HEK293 (cell line): ENCODE measurements at regions not wholly inside any gene's neighbourhood (a gene's known extent, or its start where the extent isn't known, plus 50 kb on each side); places are given as distances from the start of the nearest gene placed in this dataset.

ENCODE experiments used
- CTCF ChIA-PET: fragments of 350-600 bp; formaldehyde crosslinking; extraction: SDS; loops from one replicate; lab custom pipeline; 2021; ENCODE audit warnings: antibody characterized with exemption; lab: Yijun Ruan, JAX
- POLR2A ChIA-PET: fragments of 300-600 bp; formaldehyde crosslinking; extraction: SDS; loops from one replicate; lab custom pipeline; 2020; ENCODE audit warnings: antibody characterized with exemption, inconsistent platforms; lab: Yijun Ruan, JAX
- H3K27ac ChIP-seq: fragments of 200-500 bp; sonication (Bioruptor generic); 2 replicates; pipeline ENCODE4 v1.5.1; 2014; ENCODE audit warnings: low read depth, low read length, control low read depth, inconsistent platforms; ENCODE audit errors: extremely low read depth
- H3K36me3 ChIP-seq, 2 experiments: fragments of 200-500 bp in 1 of 2; sonication (Bioruptor generic) in 1 of 2; 1 replicate in 1 of 2; 2 replicates in 1 of 2; pipeline ENCODE4 v1.5.1; 2014 to 2017; ENCODE audit warnings: inconsistent platforms in 2 of 2, low read length in 2 of 2; ENCODE audit not compliant: control insufficient read depth in 2 of 2, insufficient read depth in 1 of 2
- H3K4me1 ChIP-seq: fragments of 200-500 bp; sonication (Bioruptor generic); 2 replicates; pipeline ENCODE4 v1.5.1; 2014; ENCODE audit warnings: mild to moderate bottlenecking, low read length, inconsistent platforms; ENCODE audit not compliant: control insufficient read depth, insufficient read depth
- H3K4me3 ChIP-seq: 2 replicates; pipeline ENCODE4 v1.5.1; 2011; ENCODE audit warnings: low read depth, mild to moderate bottlenecking, control low read depth, low read length, moderate library complexity
- H3K9me3 ChIP-seq: fragments of 200-500 bp; sonication (Bioruptor generic); 2 replicates; pipeline ENCODE4 v1.5.1; 2014; ENCODE audit warnings: low read depth, low read length, inconsistent platforms; ENCODE audit not compliant: control insufficient read depth, insufficient read depth
- FEZF1 ChIP-seq: fragments of 450-650 bp; formaldehyde crosslinking; IDR thresholded peaks from 2 replicates; pipeline ENCODE4 v1.5.1; 2016; ENCODE audit warnings: missing biosample characterization, missing genetic modification characterization
- GLIS2 ChIP-seq: fragments of 450-650 bp; formaldehyde crosslinking; IDR thresholded peaks from 2 replicates; pipeline ENCODE4 v1.5.1; 2016; ENCODE audit warnings: missing biosample characterization, missing genetic modification characterization
- MZF1 ChIP-seq: fragments of 450-650 bp; formaldehyde crosslinking; IDR thresholded peaks from 2 replicates; pipeline ENCODE4 v1.5.1; 2017; ENCODE audit warnings: missing biosample characterization, missing genetic modification characterization, borderline replicate concordance
- REST ChIP-seq: fragments of 450-650 bp; formaldehyde crosslinking; IDR thresholded peaks from 2 replicates; pipeline ENCODE4 v1.5.1; 2016; ENCODE audit warnings: missing biosample characterization, missing genetic modification characterization
- SCRT1 ChIP-seq: fragments of 450-650 bp; formaldehyde crosslinking; IDR thresholded peaks from 2 replicates; pipeline ENCODE4 v1.5.1; 2016; ENCODE audit warnings: missing biosample characterization, missing genetic modification characterization, borderline replicate concordance
- ZBTB17 ChIP-seq: fragments of 450-650 bp; formaldehyde crosslinking; IDR thresholded peaks from 2 replicates; pipeline ENCODE4 v1.5.1; 2016; ENCODE audit warnings: missing biosample characterization, missing genetic modification characterization
- ZFP41 ChIP-seq: fragments of 450-650 bp; formaldehyde crosslinking; IDR thresholded peaks from 2 replicates; pipeline ENCODE4 v1.5.1; 2016; ENCODE audit warnings: missing biosample characterization, missing genetic modification characterization, borderline replicate concordance
- ZNF155 ChIP-seq: fragments of 450-650 bp; formaldehyde crosslinking; IDR thresholded peaks from 2 replicates; pipeline ENCODE4 v1.5.1; 2016; ENCODE audit warnings: missing biosample characterization, missing genetic modification characterization
- ZNF366 ChIP-seq: fragments of 450-650 bp; formaldehyde crosslinking; conservative IDR thresholded peaks from 2 replicates; pipeline ENCODE4 v1.5.1; 2016; ENCODE audit warnings: missing biosample characterization, missing genetic modification characterization
- ZNF433 ChIP-seq: fragments of 450-650 bp; formaldehyde crosslinking; IDR thresholded peaks from 2 replicates; pipeline ENCODE4 v1.5.1; 2016; ENCODE audit warnings: missing biosample characterization, missing genetic modification characterization, low read depth
- ZNF530 ChIP-seq: fragments of 450-650 bp; formaldehyde crosslinking; IDR thresholded peaks from 2 replicates; pipeline ENCODE4 v1.5.1; 2016; ENCODE audit warnings: low read depth, missing biosample characterization, missing genetic modification characterization
- ZNF707 ChIP-seq: fragments of 450-650 bp; formaldehyde crosslinking; IDR thresholded peaks from 2 replicates; pipeline ENCODE4 v1.5.1; 2016; ENCODE audit warnings: missing biosample characterization, missing genetic modification characterization
- TF ChIP-seq, protein P1 (sequence below): fragments of 450-650 bp; formaldehyde crosslinking; IDR thresholded peaks from 2 replicates; pipeline ENCODE4 v1.5.1; 2017; ENCODE audit warnings: missing biosample characterization, mild to moderate bottlenecking, missing genetic modification characterization, moderate library complexity
- TF ChIP-seq, protein P2 (sequence below): fragments of 450-650 bp; formaldehyde crosslinking; IDR thresholded peaks from 2 replicates; pipeline ENCODE4 v1.5.1; 2016; ENCODE audit warnings: missing biosample characterization, missing genetic modification characterization
- TF ChIP-seq, protein P3 (sequence below): fragments of 450-650 bp; formaldehyde crosslinking; IDR thresholded peaks from 2 replicates; pipeline ENCODE4 v1.5.1; 2016; ENCODE audit warnings: missing biosample characterization, missing genetic modification characterization

DNA sequence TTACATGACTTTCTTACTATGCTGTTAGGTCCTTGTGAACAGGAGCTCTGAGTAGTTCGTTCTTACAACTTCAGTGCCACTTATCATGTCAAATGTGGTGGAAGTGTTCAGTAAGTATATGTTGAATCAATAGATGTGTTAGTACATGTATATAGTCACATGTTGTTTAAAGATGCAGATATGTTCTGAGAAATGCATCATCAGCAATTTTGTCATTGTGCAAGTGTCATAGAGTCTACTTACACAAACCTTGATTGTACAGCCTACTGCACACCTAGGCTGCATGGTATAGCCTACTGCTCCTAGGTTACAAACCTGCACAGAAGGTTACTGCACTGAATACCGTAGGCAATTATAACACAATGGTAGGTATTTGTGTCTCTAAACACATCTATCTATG is 174.8 kb downstream of the GPR37 start:
- ChIA-PET CTCF (interaction anchor here (0.6 to 1.2 kb wide), 3 partner anchors 60 to 821 kb away, joined by 3 read pairs; no protein-coding TSS in a partner anchor), POLR2A (no interaction called here)
- TF ChIP-seq SCRT1 (tag by site-specific recombination): no peak
- TF ChIP-seq, protein P1, sequence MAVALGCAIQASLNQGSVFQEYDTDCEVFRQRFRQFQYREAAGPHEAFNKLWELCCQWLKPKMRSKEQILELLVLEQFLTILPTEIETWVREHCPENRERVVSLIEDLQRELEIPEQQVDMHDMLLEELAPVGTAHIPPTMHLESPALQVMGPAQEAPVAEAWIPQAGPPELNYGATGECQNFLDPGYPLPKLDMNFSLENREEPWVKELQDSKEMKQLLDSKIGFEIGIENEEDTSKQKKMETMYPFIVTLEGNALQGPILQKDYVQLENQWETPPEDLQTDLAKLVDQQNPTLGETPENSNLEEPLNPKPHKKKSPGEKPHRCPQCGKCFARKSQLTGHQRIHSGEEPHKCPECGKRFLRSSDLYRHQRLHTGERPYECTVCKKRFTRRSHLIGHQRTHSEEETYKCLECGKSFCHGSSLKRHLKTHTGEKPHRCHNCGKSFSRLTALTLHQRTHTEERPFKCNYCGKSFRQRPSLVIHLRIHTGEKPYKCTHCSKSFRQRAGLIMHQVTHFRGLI (tag by site-specific recombination): no peak
- TF ChIP-seq, protein P2, sequence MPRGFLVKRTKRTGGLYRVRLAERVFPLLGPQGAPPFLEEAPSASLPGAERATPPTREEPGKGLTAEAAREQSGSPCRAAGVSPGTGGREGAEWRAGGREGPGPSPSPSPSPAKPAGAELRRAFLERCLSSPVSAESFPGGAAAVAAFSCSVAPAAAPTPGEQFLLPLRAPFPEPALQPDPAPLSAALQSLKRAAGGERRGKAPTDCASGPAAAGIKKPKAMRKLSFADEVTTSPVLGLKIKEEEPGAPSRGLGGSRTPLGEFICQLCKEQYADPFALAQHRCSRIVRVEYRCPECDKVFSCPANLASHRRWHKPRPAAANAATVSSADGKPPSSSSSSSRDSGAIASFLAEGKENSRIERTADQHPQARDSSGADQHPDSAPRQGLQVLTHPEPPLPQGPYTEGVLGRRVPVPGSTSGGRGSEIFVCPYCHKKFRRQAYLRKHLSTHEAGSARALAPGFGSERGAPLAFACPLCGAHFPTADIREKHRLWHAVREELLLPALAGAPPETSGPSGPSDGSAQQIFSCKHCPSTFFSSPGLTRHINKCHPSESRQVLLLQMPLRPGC: no peak
- TF ChIP-seq ZNF433 (tag by site-specific recombination): no peak
- TF ChIP-seq, protein P3, sequence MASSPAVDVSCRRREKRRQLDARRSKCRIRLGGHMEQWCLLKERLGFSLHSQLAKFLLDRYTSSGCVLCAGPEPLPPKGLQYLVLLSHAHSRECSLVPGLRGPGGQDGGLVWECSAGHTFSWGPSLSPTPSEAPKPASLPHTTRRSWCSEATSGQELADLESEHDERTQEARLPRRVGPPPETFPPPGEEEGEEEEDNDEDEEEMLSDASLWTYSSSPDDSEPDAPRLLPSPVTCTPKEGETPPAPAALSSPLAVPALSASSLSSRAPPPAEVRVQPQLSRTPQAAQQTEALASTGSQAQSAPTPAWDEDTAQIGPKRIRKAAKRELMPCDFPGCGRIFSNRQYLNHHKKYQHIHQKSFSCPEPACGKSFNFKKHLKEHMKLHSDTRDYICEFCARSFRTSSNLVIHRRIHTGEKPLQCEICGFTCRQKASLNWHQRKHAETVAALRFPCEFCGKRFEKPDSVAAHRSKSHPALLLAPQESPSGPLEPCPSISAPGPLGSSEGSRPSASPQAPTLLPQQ (tag by site-specific recombination): no peak
- no peak for TF ChIP-seq REST (tag by site-specific recombination)
- no peak for TF ChIP-seq MZF1 (tag by site-specific recombination)
- TF ChIP-seq ZBTB17: no peak
- TF ChIP-seq ZNF530 (tag by site-specific recombination): no peak
- no peak for TF ChIP-seq ZNF707 (tag by site-specific recombination)
- TF ChIP-seq ZNF155: no peak
- no peak for TF ChIP-seq ZFP41 (tag by site-specific recombination)
- no peak for TF ChIP-seq ZNF366 (tag by site-specific recombination)
- Histone ChIP-seq H3K9me3 (no peaks in the 10 kb centered on the region), H3K36me3 (no peaks in the 10 kb centered on the region), H3K4me3 (no peak overlapping the region), H3K27ac (no peak overlapping the region), H3K4me1 (no peaks in the 10 kb centered on the region)

DNA sequence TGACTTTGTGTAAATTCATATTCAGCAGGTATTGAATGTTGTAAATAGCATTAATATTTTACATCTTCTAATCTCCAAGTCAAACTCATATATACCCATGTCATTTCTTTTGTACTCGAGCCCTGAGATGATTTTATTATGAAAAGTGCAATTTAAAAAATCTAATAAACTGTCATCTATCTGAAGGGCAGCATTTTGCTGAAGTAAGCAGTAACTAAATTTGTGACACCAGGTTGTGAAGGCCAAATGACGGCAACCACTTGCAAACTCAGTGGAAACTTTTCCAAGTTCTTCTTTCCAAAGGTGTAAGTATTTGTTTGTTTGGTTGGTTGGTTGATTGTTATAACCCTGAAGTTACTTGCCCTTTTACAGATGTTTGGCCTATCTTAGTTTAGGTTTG is 188.3 kb downstream of the GPR37 start:
- Histone ChIP-seq H3K4me3 (no peak overlapping the region), H3K4me1 (no peaks in the 10 kb centered on the region), H3K36me3 (no peaks in the 10 kb centered on the region), H3K9me3 (no peaks in the 10 kb centered on the region), H3K27ac (no peak overlapping the region)
- TF ChIP-seq FEZF1 (tag by site-specific recombination): no peak
- no peak for TF ChIP-seq GLIS2 (tag by site-specific recombination)
- no peak for TF ChIP-seq ZNF366 (tag by site-specific recombination)
- ChIA-PET POLR2A (no interaction called here), CTCF (no interaction called here)
